ENCODE measurements at regions not wholly inside any gene's neighbourhood (a gene's known extent, or its start where the extent isn't known, plus 50 kb on each side); places are given as distances from the start of the nearest gene placed in this dataset.
A peak's percentile ranks its signal among the peaks of the same experiment; 100 is the strongest.

GRCh38 chr12:77342253-77342652 is 276.9 kb upstream of the E2F7 start:
- DNase-seq (ENCODE audit: extremely low read depth, low read depth), result no peak
- no peak overlapping the region for H3K4me3 ChIP-seq (replicated peaks; ENCODE audit: low read depth, low read length)
- TF ChIP-seq, protein P1, sequence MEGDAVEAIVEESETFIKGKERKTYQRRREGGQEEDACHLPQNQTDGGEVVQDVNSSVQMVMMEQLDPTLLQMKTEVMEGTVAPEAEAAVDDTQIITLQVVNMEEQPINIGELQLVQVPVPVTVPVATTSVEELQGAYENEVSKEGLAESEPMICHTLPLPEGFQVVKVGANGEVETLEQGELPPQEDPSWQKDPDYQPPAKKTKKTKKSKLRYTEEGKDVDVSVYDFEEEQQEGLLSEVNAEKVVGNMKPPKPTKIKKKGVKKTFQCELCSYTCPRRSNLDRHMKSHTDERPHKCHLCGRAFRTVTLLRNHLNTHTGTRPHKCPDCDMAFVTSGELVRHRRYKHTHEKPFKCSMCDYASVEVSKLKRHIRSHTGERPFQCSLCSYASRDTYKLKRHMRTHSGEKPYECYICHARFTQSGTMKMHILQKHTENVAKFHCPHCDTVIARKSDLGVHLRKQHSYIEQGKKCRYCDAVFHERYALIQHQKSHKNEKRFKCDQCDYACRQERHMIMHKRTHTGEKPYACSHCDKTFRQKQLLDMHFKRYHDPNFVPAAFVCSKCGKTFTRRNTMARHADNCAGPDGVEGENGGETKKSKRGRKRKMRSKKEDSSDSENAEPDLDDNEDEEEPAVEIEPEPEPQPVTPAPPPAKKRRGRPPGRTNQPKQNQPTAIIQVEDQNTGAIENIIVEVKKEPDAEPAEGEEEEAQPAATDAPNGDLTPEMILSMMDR (IDR thresholded peaks at IDR 0.05; ENCODE audit: low read depth, low read length, missing control alignments), result no peak

DNA sequence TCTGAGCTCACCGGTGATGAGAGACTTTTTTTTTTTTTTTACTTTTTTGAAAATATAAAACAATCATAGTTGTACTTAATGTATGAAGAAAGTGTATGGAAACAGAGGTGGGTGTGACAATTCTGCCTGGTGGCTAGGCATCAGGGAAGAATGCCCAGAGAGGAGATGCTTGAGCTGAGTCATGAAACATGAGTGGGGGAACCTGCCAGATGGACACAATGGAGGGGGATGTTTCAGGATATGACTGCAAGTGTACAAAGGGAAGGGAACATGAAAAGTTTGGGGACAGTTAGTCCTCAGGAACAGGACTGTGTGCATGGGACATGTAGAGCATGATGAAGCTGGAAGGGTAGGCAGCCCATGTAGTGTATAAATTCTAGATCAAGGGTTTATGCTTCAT is 274.2 kb upstream of the E2F7 start:
- H3K4me3 ChIP-seq (replicated peaks; ENCODE audit: low read depth, low read length), result no peak overlapping the region
- no peak for DNase-seq (ENCODE audit: extremely low read depth, low read depth)
- TF ChIP-seq, protein P1 (IDR thresholded peaks at IDR 0.05; ENCODE audit: low read depth, low read length, missing control alignments), result no peak

- DNase-seq (ENCODE audit: extremely low read depth, low read depth), result no peak
These were observed 272.0 kb upstream of the E2F7 start for GRCh38 chr12:77337362-77337761.

DNA sequence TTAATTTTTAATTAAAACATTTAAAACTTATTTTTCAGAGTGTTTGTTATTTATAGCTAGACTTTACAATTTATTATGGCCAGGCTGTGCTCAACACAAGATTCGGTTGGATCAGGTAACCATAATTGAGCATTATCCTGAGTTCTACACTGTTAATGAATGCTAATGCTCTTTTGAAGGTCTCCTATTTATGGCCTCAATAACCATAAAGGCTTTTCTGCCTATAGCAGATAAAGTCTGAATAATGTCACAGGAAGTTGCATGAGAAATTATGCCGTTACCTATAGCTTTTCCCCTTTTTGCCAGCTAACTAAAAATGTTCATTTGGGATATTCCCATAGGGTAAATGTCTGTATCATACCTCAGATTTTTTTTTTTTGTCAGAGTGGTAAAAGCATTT is 269.4 kb upstream of the E2F7 start:
- DNase-seq (ENCODE audit: extremely low read depth, low read depth), result no peak
- no peak overlapping the region for H3K4me3 ChIP-seq (replicated peaks; ENCODE audit: low read depth, low read length)
- TF ChIP-seq, protein P1 (IDR thresholded peaks at IDR 0.05; ENCODE audit: low read depth, low read length, missing control alignments), result no peak

More at GRCh38 chr12:77337362-77337761, 272.0 kb upstream of the E2F7 start:
- H3K4me3 ChIP-seq (replicated peaks; ENCODE audit: low read depth, low read length), result no peak overlapping the region
- TF ChIP-seq, protein P1 (IDR thresholded peaks at IDR 0.05; ENCODE audit: low read depth, low read length, missing control alignments), result no peak

DNA sequence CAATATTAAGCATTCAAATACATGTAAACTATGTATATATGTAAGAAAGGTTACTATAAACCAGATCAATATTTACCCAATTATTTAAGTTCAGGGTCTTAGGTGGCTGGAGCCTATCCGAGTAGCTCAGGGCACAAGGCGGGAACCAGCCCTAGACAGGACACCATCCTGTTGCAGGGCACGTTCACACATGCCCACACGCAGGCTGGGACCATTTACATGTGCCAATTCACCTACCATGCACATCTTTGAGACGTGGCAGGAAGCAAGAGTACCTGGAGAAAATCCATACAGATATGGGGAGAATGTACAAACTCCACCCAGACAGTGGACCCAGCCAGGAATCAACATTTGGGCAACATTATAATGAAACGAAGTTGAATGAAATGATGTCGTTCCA is 263.0 kb upstream of the E2F7 start:
- no peak overlapping the region for H3K4me3 ChIP-seq (replicated peaks; ENCODE audit: low read depth, low read length)
- no peak for DNase-seq (ENCODE audit: extremely low read depth, low read depth)
- TF ChIP-seq, protein P1 (IDR thresholded peaks at IDR 0.05; ENCODE audit: low read depth, low read length, missing control alignments), result no peak

- DNase-seq (ENCODE audit: extremely low read depth, low read depth), result no peak
- TF ChIP-seq, protein P1 (IDR thresholded peaks at IDR 0.05; ENCODE audit: low read depth, low read length, missing control alignments), result no peak
- H3K4me3 ChIP-seq (replicated peaks; ENCODE audit: low read depth, low read length), result peak overlapping the region; percentile 56
These were observed 260.3 kb upstream of the E2F7 start for GRCh38 chr12:77325511-77326236.
